ENCODE measurements at regions not wholly inside any gene's neighbourhood (a gene's known extent, or its start where the extent isn't known, plus 50 kb on each side); places are given as distances from the start of the nearest gene placed in this dataset.

DNA sequence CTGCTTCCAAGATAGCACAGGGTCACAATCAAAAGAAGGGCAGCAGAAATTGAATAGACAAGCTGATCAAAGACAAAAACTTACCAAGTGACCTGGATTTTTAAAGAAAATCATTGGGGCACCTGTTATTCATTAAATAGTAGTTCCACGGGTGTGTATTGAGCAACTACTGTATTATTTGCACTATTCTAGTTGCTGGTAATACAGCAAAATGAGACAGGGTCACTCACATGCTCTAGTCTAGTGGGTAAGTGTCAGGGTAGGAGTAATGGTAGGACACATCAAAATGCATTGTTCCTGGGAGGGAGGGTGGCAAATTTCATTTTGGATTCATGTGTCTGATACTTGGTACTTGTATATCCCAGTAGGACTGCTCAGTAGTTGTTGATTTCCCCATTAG, 127.9 kb downstream of the SQOR start:
- TF ChIP-seq, protein P1, sequence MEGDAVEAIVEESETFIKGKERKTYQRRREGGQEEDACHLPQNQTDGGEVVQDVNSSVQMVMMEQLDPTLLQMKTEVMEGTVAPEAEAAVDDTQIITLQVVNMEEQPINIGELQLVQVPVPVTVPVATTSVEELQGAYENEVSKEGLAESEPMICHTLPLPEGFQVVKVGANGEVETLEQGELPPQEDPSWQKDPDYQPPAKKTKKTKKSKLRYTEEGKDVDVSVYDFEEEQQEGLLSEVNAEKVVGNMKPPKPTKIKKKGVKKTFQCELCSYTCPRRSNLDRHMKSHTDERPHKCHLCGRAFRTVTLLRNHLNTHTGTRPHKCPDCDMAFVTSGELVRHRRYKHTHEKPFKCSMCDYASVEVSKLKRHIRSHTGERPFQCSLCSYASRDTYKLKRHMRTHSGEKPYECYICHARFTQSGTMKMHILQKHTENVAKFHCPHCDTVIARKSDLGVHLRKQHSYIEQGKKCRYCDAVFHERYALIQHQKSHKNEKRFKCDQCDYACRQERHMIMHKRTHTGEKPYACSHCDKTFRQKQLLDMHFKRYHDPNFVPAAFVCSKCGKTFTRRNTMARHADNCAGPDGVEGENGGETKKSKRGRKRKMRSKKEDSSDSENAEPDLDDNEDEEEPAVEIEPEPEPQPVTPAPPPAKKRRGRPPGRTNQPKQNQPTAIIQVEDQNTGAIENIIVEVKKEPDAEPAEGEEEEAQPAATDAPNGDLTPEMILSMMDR (IDR thresholded peaks at IDR 0.05; ENCODE audit: unreplicated experiment): no peak
- H3K4me1 Mint-ChIP-seq (ENCODE audit: unreplicated experiment): no peaks in the 10 kb centered on the region
- H3K4me3 Mint-ChIP-seq (ENCODE audit: unreplicated experiment): no peak overlapping the region
- peaks cover 10% of the 10 kb centered on the region for H3K9me3 Mint-ChIP-seq (ENCODE audit: unreplicated experiment)
- H3K27me3 Mint-ChIP-seq (ENCODE audit: unreplicated experiment): no peaks in the 10 kb centered on the region
- H3K36me3 Mint-ChIP-seq (ENCODE audit: low read depth, unreplicated experiment): no peaks in the 10 kb centered on the region
- DNase-seq (ENCODE audit: low spot score): no peak
- H3K27ac Mint-ChIP-seq (ENCODE audit: unreplicated experiment): no peak overlapping the region

DNA sequence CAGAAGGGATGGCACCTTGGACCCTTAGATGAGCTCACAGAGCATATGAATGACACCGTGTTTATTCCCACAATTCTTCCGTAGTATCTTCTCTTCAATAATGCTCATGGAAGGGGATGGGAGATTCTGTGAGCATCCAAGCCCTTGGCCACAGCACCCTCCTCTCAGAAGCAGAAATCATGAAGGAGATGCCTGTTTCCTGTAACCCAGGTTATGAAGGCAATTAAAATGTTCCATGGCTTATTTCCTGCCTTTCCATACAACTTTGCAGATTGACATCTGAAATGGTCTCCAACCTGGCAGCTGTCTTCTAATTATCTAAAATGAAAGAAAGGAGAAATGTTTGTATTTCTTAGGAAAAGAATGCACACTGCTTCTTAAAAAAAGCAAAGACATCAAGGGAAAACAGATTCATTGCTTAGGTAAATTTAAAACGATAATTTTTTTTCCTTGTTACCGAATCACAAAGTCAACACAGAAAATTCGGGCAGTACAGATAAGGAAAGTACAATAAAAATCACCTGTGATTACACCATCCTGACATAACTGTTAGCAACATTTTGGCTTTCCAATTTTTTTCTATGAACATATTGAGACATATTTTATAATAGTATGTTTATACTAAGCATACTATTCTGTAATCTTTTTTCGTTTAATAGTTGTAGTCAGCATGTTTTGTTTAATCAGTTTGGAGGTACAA, 128.5 kb downstream of the SQOR start:
- H3K4me1 Mint-ChIP-seq (ENCODE audit: unreplicated experiment): no peaks in the 10 kb centered on the region
- H3K9me3 Mint-ChIP-seq (ENCODE audit: unreplicated experiment): peaks cover 10% of the 10 kb centered on the region
- no peak for DNase-seq (ENCODE audit: low spot score)
- H3K4me3 Mint-ChIP-seq (ENCODE audit: unreplicated experiment): no peak overlapping the region
- TF ChIP-seq, protein P1 (IDR thresholded peaks at IDR 0.05; ENCODE audit: unreplicated experiment): no peak
- no peaks in the 10 kb centered on the region for H3K27me3 Mint-ChIP-seq (ENCODE audit: unreplicated experiment)
- no peaks in the 10 kb centered on the region for H3K36me3 Mint-ChIP-seq (ENCODE audit: low read depth, unreplicated experiment)
- no peak overlapping the region for H3K27ac Mint-ChIP-seq (ENCODE audit: unreplicated experiment)

DNA sequence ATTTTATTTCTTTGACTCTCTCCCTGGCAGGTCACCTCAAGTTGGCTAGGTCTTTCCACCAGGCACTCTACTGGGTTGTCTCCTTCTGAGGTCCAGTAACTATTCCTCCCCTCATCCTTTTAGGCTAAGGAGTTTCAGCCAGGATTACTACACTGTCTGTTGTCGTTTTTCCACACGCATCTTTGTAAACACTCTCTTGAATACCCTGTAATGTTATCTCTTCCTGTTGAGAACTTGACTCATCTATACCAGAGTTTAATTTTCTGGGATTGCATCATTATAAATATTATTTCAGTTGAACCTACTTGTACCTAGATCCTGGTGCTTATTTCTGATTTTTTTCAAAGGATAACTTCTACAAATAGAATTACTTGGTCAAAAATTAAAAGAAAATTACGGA, 138.3 kb downstream of the SQOR start:
- Mint-ChIP-seq H3K27me3 (ENCODE audit: unreplicated experiment) (peaks cover 1% of the 10 kb centered on the region), H3K4me3 (ENCODE audit: unreplicated experiment) (no peak overlapping the region), H3K27ac (ENCODE audit: unreplicated experiment) (no peak overlapping the region), H3K4me1 (ENCODE audit: unreplicated experiment) (no peaks in the 10 kb centered on the region), H3K36me3 (ENCODE audit: low read depth, unreplicated experiment) (no peaks in the 10 kb centered on the region), H3K9me3 (ENCODE audit: unreplicated experiment) (no peaks in the 10 kb centered on the region)
- TF ChIP-seq, protein P1 (IDR thresholded peaks at IDR 0.05; ENCODE audit: unreplicated experiment): no peak
- DNase-seq (ENCODE audit: low spot score): no peak

DNA sequence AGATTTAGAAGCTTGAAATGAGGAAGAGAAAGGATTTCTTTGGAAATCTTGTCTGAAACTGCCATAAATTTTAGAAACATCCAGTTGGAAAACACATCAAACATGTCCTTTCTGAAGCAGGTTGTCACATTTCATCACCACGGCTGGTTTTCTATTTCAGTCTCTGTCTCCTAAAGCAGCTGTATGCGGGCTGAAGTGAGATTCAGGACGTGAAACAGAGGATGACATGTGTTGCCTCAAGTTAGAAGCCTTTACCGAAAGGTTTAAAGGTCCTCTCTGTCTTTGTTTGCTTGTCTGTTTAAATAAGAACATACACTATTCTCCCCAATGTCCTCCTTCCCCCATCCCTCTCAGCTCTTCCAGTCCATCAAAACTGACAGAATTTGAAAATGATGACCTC, 141.9 kb downstream of the SQOR start:
- Mint-ChIP-seq H3K27me3 (ENCODE audit: unreplicated experiment) (peaks cover 1% of the 10 kb centered on the region), H3K9me3 (ENCODE audit: unreplicated experiment) (no peaks in the 10 kb centered on the region), H3K36me3 (ENCODE audit: low read depth, unreplicated experiment) (no peaks in the 10 kb centered on the region), H3K4me3 (ENCODE audit: unreplicated experiment) (no peak overlapping the region), H3K27ac (ENCODE audit: unreplicated experiment) (no peak overlapping the region), H3K4me1 (ENCODE audit: unreplicated experiment) (no peaks in the 10 kb centered on the region)
- no peak for DNase-seq (ENCODE audit: low spot score)
- TF ChIP-seq, protein P1 (IDR thresholded peaks at IDR 0.05; ENCODE audit: unreplicated experiment): no peak

DNA sequence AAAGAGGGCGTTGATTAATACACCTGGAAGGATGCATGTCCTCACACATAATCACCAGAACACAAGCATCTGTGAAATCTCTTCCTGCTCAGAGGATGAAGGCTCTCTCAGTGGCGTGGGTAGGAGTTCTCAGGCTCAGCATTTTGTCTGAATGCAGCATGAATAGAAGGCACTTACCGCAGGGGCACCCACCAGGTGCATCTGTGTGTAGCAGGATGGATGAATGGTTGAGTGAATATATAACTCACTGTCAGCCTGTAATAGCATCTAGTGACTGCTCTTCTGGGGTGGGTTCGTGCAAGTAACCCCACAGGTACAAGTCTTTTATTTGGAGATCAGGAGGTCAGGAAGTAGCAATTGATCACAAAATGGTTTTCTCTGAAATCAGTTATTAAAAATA, 143.0 kb downstream of the SQOR start:
- Mint-ChIP-seq H3K4me3 (ENCODE audit: unreplicated experiment) (no peak overlapping the region), H3K9me3 (ENCODE audit: unreplicated experiment) (no peaks in the 10 kb centered on the region)

More for the DNA sequence above, 143.0 kb downstream of the SQOR start:
- Mint-ChIP-seq H3K27me3 (ENCODE audit: unreplicated experiment) (peaks cover 1% of the 10 kb centered on the region), H3K36me3 (ENCODE audit: low read depth, unreplicated experiment) (no peaks in the 10 kb centered on the region), H3K27ac (ENCODE audit: unreplicated experiment) (no peak overlapping the region), H3K4me1 (ENCODE audit: unreplicated experiment) (no peaks in the 10 kb centered on the region)
- TF ChIP-seq, protein P1 (IDR thresholded peaks at IDR 0.05; ENCODE audit: unreplicated experiment): no peak
- no peak for DNase-seq (ENCODE audit: low spot score)

Data from endothelial cell (in vitro differentiated cells).